PC-3 (cell line): ENCODE measurements at regions not wholly inside any gene's neighbourhood (a gene's known extent, or its start where the extent isn't known, plus 50 kb on each side); places are given as distances from the start of the nearest gene placed in this dataset.

Experiments
- ATAC-seq: fragments of 200-7000 bp; cut with Tn5 transposase; 2 replicates; pipeline ENCODE4 v1.9.1; 2020; ENCODE audit warnings: mild to moderate bottlenecking, moderate library complexity
- BruUV-seq: library from RNA; stranded (reverse); fragments of 400-500 nt; replicated peaks from 2 replicates; lab custom pipeline; 2021; lab: Mats Ljungman, UMichigan
- CTCF ChIA-PET: fragments of 300-600 bp; sonication (Branson Sonifier 250); formaldehyde crosslinking; loops from one replicate; lab custom pipeline; 2022; ENCODE audit warnings: antibody characterized with exemption; lab: Charles Lee
- POLR2A ChIA-PET: fragments of 300-600 bp; sonication (Branson Sonifier 250); formaldehyde crosslinking; loops from one replicate; lab custom pipeline; 2022; ENCODE audit warnings: antibody characterized with exemption; ENCODE audit not compliant: unreplicated experiment; lab: Charles Lee
- DNase-seq: peaks from one replicate; pipeline ENCODE4 v3.0.0-alpha.2; 2015
- H2AFZ ChIP-seq: fragments of 300-600 bp; sonication (generic); 2 replicates; pipeline ENCODE4 v1.6.0; 2016; ENCODE audit warnings: antibody characterized with exemption, low read length
- H3F3A ChIP-seq: fragments of 300-600 bp; sonication (generic); one replicate; pipeline ENCODE4 v1.6.0; 2017; ENCODE audit warnings: antibody characterized with exemption, low read length, control low read depth, mild to moderate bottlenecking; ENCODE audit not compliant: unreplicated experiment
- H3K27ac ChIP-seq: fragments of 300-600 bp; sonication (generic); 2 replicates; pipeline ENCODE4 v1.5.1; 2016; ENCODE audit warnings: mild to moderate bottlenecking, low read length
- H3K27me3 ChIP-seq: fragments of 300-600 bp; sonication (generic); 2 replicates; pipeline ENCODE4 v1.6.1; 2016; ENCODE audit warnings: low read length, mixed read lengths
- H3K36me3 ChIP-seq: fragments of 300-600 bp; sonication (generic); 2 replicates; pipeline ENCODE4 v1.6.1; 2016; ENCODE audit warnings: low read depth, mixed run types, low read length, mixed read lengths
- H3K4me1 ChIP-seq: fragments of 300-600 bp; sonication (generic); 2 replicates; pipeline ENCODE4 v1.5.1; 2016; ENCODE audit warnings: low read length; ENCODE audit not compliant: insufficient read depth
- H3K4me2 ChIP-seq: fragments of 300-600 bp; sonication (generic); 2 replicates; pipeline ENCODE4 v1.6.0; 2016; ENCODE audit warnings: low read length
- H3K4me3 ChIP-seq: fragments of 300-600 bp; sonication (generic); 2 replicates; pipeline ENCODE4 v1.5.1; 2016; ENCODE audit warnings: mild to moderate bottlenecking, low read length, mixed read lengths
- H3K79me2 ChIP-seq: fragments of 300-600 bp; sonication (generic); 2 replicates; pipeline ENCODE4 v1.6.1; 2017; ENCODE audit warnings: low read length, mixed read lengths
- H3K9ac ChIP-seq: fragments of 300-600 bp; sonication (generic); 2 replicates; pipeline ENCODE4 v1.6.0; 2016; ENCODE audit warnings: mild to moderate bottlenecking, low read length
- H3K9me2 ChIP-seq: fragments of 300-600 bp; sonication (generic); replicated peaks from 2 replicates; pipeline ENCODE4 v1.6.1; 2016; ENCODE audit warnings: mixed run types, low read length, mixed read lengths
- H3K9me3 ChIP-seq: fragments of 300-600 bp; sonication (generic); 2 replicates; pipeline ENCODE4 v1.6.1; 2016; ENCODE audit warnings: low read length, mixed read lengths
- H4K20me1 ChIP-seq: fragments of 300-600 bp; sonication (generic); 2 replicates; pipeline ENCODE4 v1.6.1; 2016; ENCODE audit warnings: low read length, mixed read lengths
- EZH2 ChIP-seq: fragments of 300-600 bp; sonication (generic); IDR thresholded peaks from one replicate; pipeline ENCODE4 v1.6.1; 2017; ENCODE audit warnings: antibody characterized with exemption, mild to moderate bottlenecking, low read length; ENCODE audit not compliant: unreplicated experiment
- EZH2phosphoT487 ChIP-seq: fragments of 300-600 bp; sonication (generic); IDR thresholded peaks from 2 replicates; pipeline ENCODE4 v1.6.1; 2018; ENCODE audit warnings: mild to moderate bottlenecking, antibody characterized with exemption, low read length, borderline replicate concordance
- intact Hi-C: fragments of 100-400 bp; cut with micrococcal nuclease; formaldehyde crosslinking; loops from 2 replicates; pipeline ENCODE4 v1.9.0; 2023
- TF ChIP-seq, protein P1 (sequence below): fragments of 300-600 bp; sonication (generic); conservative IDR thresholded peaks from 2 replicates; pipeline ENCODE4 v1.5.1; 2017; ENCODE audit warnings: antibody characterized with exemption, low read depth, mild to moderate bottlenecking, low read length

DNA sequence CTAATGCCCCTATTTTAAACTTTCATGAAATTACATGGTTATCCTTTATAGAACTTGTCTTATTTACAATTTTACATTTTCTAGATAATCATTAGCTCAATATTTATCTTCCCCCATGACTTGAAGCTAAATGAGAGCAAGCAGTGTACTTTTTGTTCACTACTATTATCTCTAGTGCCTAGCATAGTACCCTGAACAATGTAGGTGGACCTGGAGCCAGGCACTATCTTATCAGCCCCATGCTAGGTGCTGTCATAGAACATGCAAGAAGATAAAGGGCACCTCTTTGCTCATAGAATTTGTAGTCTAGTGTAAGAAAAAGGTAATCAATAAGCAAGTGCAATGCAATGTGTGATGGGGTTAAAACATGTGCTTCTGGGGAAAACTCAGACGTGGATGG is 399.9 kb downstream of the ELAVL2 start:
- DNase-seq (no peak), ATAC-seq (no peak)
- ChIA-PET CTCF (no interaction called here), POLR2A (no interaction called here)
- no TSS peak for BruUV-seq
- intact Hi-C loops = no loop called here
- no peaks in the 10 kb centered on the region for H3K27me3 ChIP-seq
- no peaks in the 10 kb centered on the region for H3F3A ChIP-seq
- no peaks in the 10 kb centered on the region for H4K20me1 ChIP-seq
- H3K4me1 ChIP-seq = peaks cover 8% of the 10 kb centered on the region; the same call in 1 of the 2 replicates
- H3K4me2 ChIP-seq = no peak overlapping the region
- no peaks in the 10 kb centered on the region for H3K9me2 ChIP-seq
- H3K27ac ChIP-seq = no peak overlapping the region
- H3K36me3 ChIP-seq = no peaks in the 10 kb centered on the region
- TF ChIP-seq EZH2phosphoT487 = no peak
- TF ChIP-seq, protein P1, sequence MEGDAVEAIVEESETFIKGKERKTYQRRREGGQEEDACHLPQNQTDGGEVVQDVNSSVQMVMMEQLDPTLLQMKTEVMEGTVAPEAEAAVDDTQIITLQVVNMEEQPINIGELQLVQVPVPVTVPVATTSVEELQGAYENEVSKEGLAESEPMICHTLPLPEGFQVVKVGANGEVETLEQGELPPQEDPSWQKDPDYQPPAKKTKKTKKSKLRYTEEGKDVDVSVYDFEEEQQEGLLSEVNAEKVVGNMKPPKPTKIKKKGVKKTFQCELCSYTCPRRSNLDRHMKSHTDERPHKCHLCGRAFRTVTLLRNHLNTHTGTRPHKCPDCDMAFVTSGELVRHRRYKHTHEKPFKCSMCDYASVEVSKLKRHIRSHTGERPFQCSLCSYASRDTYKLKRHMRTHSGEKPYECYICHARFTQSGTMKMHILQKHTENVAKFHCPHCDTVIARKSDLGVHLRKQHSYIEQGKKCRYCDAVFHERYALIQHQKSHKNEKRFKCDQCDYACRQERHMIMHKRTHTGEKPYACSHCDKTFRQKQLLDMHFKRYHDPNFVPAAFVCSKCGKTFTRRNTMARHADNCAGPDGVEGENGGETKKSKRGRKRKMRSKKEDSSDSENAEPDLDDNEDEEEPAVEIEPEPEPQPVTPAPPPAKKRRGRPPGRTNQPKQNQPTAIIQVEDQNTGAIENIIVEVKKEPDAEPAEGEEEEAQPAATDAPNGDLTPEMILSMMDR = no peak
- TF ChIP-seq EZH2 = no peak
- no peak overlapping the region for H3K4me3 ChIP-seq
- no peaks in the 10 kb centered on the region for H3K9me3 ChIP-seq
- H3K79me2 ChIP-seq = no peaks in the 10 kb centered on the region
- no peak overlapping the region for H2AFZ ChIP-seq
- no peak overlapping the region for H3K9ac ChIP-seq

DNA sequence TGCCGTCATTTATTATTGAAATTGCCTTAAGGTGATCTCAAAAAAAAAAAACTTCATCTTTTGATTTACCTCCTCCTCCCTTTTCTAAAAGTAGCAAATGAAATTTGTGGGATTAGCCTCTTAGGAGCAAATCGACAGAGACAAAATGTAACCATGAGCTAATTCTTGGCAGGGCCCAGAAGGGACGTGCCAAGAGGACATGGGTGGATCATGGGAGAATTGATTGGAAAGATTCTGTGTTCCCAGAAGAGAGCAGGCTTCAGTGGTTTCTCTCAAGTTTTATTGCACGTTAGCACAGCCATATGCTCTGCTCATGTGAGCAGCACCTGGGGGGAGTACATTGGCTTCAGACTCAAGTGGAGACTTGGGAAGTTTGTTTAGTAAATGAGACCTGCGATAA is 394.6 kb downstream of the ELAVL2 start:
- no peaks in the 10 kb centered on the region for H3F3A ChIP-seq
- no peak overlapping the region for H3K4me3 ChIP-seq
- TF ChIP-seq EZH2 (no peak), EZH2phosphoT487 (no peak)
- TF ChIP-seq, protein P1 = no peak
- H3K36me3 ChIP-seq = no peaks in the 10 kb centered on the region
- H3K9ac ChIP-seq = no peak overlapping the region
- no peaks in the 10 kb centered on the region for H3K27me3 ChIP-seq
- H3K4me1 ChIP-seq = peaks cover 8% of the 10 kb centered on the region; the same call in 1 of the 2 replicates
- CTCF ChIA-PET = no interaction called here
- POLR2A ChIA-PET = no interaction called here
- no peaks in the 10 kb centered on the region for H3K79me2 ChIP-seq
- BruUV-seq = no TSS peak
- no peak for DNase-seq
- intact Hi-C loops = no loop called here
- H4K20me1 ChIP-seq = no peaks in the 10 kb centered on the region
- no peak overlapping the region for H3K4me2 ChIP-seq
- no peak overlapping the region for H3K27ac ChIP-seq
- no peak overlapping the region for H2AFZ ChIP-seq
- H3K9me2 ChIP-seq = no peaks in the 10 kb centered on the region
- no peak for ATAC-seq
- H3K9me3 ChIP-seq = no peaks in the 10 kb centered on the region

DNA sequence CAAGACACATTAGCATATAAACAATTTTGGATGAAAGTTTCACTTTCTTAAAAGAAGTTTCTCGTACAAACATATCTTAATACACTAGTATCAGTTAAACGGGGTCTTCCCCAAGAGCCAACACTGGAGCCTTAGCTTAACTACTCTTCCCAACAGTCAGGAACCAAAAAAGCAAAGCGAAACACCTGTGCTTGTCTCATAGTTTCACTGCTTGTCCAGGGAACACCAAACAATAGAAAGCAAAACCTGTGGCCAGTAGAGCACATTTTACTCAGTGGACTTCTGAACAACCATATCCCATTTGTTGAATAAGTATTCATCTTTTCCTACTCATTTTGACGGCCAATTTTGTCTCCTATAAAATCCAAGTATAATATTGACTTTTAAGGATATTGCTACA is 391.4 kb downstream of the ELAVL2 start:
- no peaks in the 10 kb centered on the region for H3K27me3 ChIP-seq
- intact Hi-C loops = no loop called here
- no peak overlapping the region for H3K9ac ChIP-seq
- no peak overlapping the region for H3K27ac ChIP-seq
- H3K4me2 ChIP-seq = no peak overlapping the region
- POLR2A ChIA-PET = no interaction called here
- no peak for ATAC-seq
- TF ChIP-seq, protein P1 = no peak
- TF ChIP-seq EZH2 (no peak), EZH2phosphoT487 (no peak)
- no TSS peak for BruUV-seq
- H2AFZ ChIP-seq = no peak overlapping the region
- H3K4me3 ChIP-seq = no peak overlapping the region
- H4K20me1 ChIP-seq = no peaks in the 10 kb centered on the region
- no peaks in the 10 kb centered on the region for H3K9me2 ChIP-seq
- H3K79me2 ChIP-seq = no peaks in the 10 kb centered on the region
- CTCF ChIA-PET = no interaction called here
- H3K9me3 ChIP-seq = no peaks in the 10 kb centered on the region
- H3K36me3 ChIP-seq = no peaks in the 10 kb centered on the region
- DNase-seq = no peak
- H3K4me1 ChIP-seq = no peaks in the 10 kb centered on the region
- H3F3A ChIP-seq = no peaks in the 10 kb centered on the region
